ENCODE measurements at regions not wholly inside any gene's neighbourhood (a gene's known extent, or its start where the extent isn't known, plus 50 kb on each side); places are given as distances from the start of the nearest gene placed in this dataset.

- Histone ChIP-seq H3K27ac (no peak overlapping the region), H3K4me3 (no peak overlapping the region)
Measured at GRCh38 chr2:120906914-120907313, 171.2 kb downstream of the GLI2 start.

GRCh38 chr2:120907822-120908221, 172.2 kb downstream of the GLI2 start:
- H3K27ac ChIP-seq = peak overlapping the region in 2 of 21 experiments; percentile 54 to 55

GRCh38 chr2:120908314-120908975, 172.8 kb downstream of the GLI2 start:
- peak overlapping the region in 4 of 21 experiments; percentile 4 to 55 (median 30) for H3K27ac ChIP-seq
- H3K4me3 ChIP-seq = no peak overlapping the region

More at GRCh38 chr2:120907822-120908221, 172.2 kb downstream of the GLI2 start:
- H3K4me3 ChIP-seq = no peak overlapping the region

GRCh38 chr2:120909102-120909501, 173.4 kb downstream of the GLI2 start:
- H3K4me3 ChIP-seq = no peak overlapping the region
- peak overlapping the region in 3 of 21 experiments; percentile 7 to 54 (median 50) for H3K27ac ChIP-seq

- H3K4me3 ChIP-seq = no peak overlapping the region
- peak overlapping the region in 4 of 21 experiments; percentile 41 to 86 (median 75) for H3K27ac ChIP-seq
Measured at GRCh38 chr2:120910164-120910563, 174.5 kb downstream of the GLI2 start.

GRCh38 chr2:120910956-120911951, 175.6 kb downstream of the GLI2 start:
- Histone ChIP-seq H3K27ac (peak overlapping the region in 17 of 21 experiments; percentile 34 to 88 (median 66)), H3K4me3 (no peak overlapping the region)

- Histone ChIP-seq H3K4me3 (no peak overlapping the region), H3K27ac (peak overlapping the region in 18 of 21 experiments; percentile 31 to 88 (median 66))
Measured at GRCh38 chr2:120912101-120912985, 176.7 kb downstream of the GLI2 start.

GRCh38 chr2:120913972-120914838, 178.5 kb downstream of the GLI2 start:
- peak overlapping the region in 7 of 21 experiments; percentile 30 to 88 (median 57) for H3K27ac ChIP-seq
- no peak overlapping the region for H3K4me3 ChIP-seq

- Histone ChIP-seq H3K4me3 (no peak overlapping the region), H3K27ac (peak overlapping the region in 8 of 21 experiments; percentile 4 to 88 (median 54))
Measured at GRCh38 chr2:120914839-120915521, 179.3 kb downstream of the GLI2 start.

GRCh38 chr2:120915670-120916069, 180.0 kb downstream of the GLI2 start:
- Histone ChIP-seq H3K27ac (peak overlapping the region in 2 of 21 experiments; percentile 13 to 27), H3K4me3 (no peak overlapping the region)

GRCh38 chr2:120916446-120916845, 180.8 kb downstream of the GLI2 start:
- H3K4me3 ChIP-seq = no peak overlapping the region
- peak overlapping the region in 1 of 21 experiments; percentile 27 for H3K27ac ChIP-seq

- Histone ChIP-seq H3K27ac (no peak overlapping the region), H3K4me3 (no peak overlapping the region)
Measured at GRCh38 chr2:120917886-120918285, 182.2 kb downstream of the GLI2 start.

GRCh38 chr2:120919216-120919615, 183.5 kb downstream of the GLI2 start:
- Histone ChIP-seq H3K4me3 (no peak overlapping the region), H3K27ac (peak overlapping the region in 8 of 21 experiments; percentile 23 to 88 (median 70))

GRCh38 chr2:120919771-120920453, 184.2 kb downstream of the GLI2 start:
- Histone ChIP-seq H3K27ac (peak overlapping the region in 18 of 21 experiments; percentile 2 to 88 (median 54)), H3K4me3 (no peak overlapping the region)

- peak overlapping the region in 18 of 21 experiments; percentile 11 to 88 (median 56) for H3K27ac ChIP-seq
- H3K4me3 ChIP-seq = no peak overlapping the region
Measured at GRCh38 chr2:120920454-120921148, 184.9 kb downstream of the GLI2 start.

- H3K4me3 ChIP-seq = no peak overlapping the region
- peak overlapping the region in 7 of 21 experiments; percentile 11 to 88 (median 78) for H3K27ac ChIP-seq
Measured at GRCh38 chr2:120921457-120921856, 185.8 kb downstream of the GLI2 start.
